Stimulated activated CD8-positive, alpha-beta memory T cell treated with anti-CD3 and anti-CD28 coated beads, Interleukin-4, amount 100 ng/mL, for 48 hours (primary cell): ENCODE measurements at regions not wholly inside any gene's neighbourhood (a gene's known extent, or its start where the extent isn't known, plus 50 kb on each side); places are given as distances from the start of the nearest gene placed in this dataset.
"Not testable (repeated sequence)": the region's sequence is repeated elsewhere in the genome, so short reads cannot be mapped to it uniquely, and the experiment has no call there.

ENCODE experiments used
- DNase-seq: peaks from one replicate; pipeline ENCODE4 v3.0.0-alpha.2; 2020

- DNase-seq = not testable (repeated sequence)
These were observed 252.9 kb downstream of the TP53TG3F start for GRCh38 chr16:33712308-33712707.

DNA sequence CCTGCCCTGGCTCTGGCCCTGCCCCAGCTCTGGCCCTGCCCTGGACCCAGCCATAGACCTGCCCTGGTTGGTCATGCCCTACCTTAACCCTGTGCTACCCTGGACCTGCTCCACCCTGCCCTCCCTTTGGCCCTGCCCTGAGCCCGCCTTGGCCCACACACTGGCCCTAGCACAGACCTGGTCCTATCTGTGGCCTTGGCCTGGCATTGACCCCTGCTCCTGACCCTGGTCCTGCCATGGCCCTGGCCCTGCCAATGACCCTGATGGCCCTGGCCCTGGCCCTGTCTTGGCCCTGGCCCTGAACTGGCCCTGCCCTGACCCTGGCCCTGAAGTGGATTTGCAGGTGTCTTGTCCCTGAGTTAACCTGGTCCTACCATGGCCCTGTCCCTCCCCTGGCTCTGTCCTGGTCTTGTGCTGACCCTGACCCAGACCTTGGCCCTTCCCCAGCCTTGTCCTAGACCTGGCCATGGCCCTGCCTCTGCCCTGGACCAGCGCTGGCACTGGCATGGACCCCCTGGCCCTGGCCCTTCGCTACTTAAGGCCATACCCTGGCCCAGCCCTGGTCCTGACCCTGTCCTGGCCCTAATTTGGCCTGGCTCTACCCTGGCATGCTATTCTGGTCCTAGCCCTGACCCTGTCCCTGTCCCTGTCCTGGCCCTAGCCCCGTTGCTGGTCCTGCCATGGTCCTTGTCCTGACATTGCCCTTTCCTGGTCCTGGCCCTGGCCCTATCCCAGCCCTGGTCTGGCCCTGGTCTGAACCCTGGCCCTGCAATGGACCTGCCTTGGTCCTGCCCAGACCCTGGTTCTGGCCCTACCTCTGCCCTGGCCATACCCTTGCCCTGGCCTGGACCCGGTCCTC, 253.7 kb downstream of the TP53TG3F start:
- not testable (repeated sequence) for DNase-seq

- DNase-seq = not testable (repeated sequence)
These were observed 254.5 kb downstream of the TP53TG3F start for GRCh38 chr16:33713710-33714538.

- not testable (repeated sequence) for DNase-seq
These were observed 271.8 kb downstream of the TP53TG3F start for GRCh38 chr16:33731167-33731566.

DNA sequence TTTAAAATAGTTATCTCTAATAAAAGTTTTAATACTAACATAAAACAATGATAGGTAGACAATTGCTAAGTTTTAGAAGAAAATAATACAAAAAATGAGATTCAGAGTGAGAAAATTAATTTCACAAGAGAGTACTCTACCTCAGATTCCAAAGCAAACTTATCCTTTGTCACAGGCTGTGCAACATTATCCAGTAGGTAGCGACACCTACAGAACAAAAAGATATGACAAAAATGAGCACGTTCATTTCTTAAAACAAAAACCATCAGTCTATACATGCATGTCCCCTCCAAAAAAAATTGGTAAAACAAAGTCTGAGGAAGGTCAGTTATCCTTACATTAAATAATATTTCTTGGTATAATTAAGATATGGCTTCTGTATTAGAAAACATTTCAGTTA, 275.2 kb downstream of the TP53TG3F start:
- DNase-seq = not testable (repeated sequence)

- not testable (repeated sequence) for DNase-seq
These were observed 307.7 kb downstream of the TP53TG3F start for GRCh38 chr16:33766869-33767765.

DNA sequence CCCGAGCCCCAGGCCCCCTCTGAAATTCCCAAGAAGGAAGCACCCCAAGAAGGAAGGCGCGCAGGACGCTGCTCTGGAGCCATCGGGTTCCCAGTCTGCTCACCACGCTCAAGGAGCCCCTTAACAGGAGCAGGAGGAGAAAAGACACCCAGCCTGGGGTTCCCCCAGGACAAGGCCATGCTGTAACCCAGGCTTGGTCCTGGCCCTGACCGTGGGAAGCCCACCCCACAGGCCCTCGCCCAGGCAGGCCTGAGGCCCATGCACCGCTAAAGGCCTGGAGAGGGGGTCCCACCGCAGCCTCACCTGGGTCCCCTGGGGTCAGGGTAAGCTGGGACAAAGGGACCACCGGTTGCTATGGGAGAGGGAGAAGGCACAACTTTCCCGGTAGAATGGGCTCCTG, 309.3 kb downstream of the TP53TG3F start:
- DNase-seq = not testable (repeated sequence)

DNA sequence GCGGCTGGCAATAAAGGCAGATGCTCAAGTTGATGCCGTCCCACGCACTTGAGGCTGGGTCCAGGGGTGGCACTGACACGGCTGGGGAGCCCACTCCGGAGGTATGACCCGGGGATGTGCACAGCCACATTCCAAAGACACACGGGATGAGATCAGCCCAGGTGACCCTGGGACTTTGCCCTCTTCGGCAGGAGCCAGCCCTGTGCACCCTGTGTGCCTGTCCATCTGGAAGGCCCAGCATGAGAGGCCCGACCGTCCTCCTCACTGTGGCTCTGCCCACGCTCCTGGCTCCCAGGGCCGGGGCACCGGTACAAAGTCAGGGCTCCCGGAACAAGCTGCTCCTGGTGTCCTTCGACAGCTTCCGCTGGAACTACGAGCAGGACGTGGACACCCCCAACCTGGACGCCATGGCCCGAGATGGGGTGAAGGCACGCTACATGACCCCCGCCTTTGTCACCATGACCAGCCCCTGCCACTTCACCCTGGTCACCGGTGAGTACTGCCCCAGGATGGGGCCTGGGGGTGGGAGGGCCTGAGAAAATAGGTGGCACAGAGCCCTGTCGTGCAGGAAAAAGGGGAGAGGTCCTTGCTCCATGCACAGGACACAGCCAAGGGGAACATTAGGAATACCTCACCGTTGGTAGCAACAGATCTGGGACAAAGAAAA, 309.9 kb downstream of the TP53TG3F start:
- DNase-seq = not testable (repeated sequence)

- not testable (repeated sequence) for DNase-seq
These were observed 311.1 kb downstream of the TP53TG3F start for GRCh38 chr16:33770478-33770877.

- not testable (repeated sequence) for DNase-seq
These were observed 311.8 kb downstream of the TP53TG3F start for GRCh38 chr16:33771211-33771610.

DNA sequence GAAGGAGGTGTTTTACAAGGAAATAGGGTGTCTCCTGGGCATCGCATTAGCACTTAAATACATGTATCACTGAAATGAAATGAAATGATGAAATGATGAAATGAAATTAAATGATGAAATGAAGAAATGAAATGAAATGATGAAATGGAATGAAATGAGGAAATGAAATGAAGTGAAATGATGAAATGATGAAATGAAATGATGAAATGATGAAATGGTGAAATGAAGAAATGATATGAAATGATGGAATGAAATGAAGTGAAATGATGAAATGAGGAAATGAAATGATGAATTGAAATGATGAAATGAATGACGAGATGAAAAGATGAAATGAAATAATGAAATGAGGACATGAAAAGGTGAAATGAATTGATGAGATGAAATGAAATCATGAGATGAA, 314.6 kb downstream of the TP53TG3F start:
- not testable (repeated sequence) for DNase-seq

DNA sequence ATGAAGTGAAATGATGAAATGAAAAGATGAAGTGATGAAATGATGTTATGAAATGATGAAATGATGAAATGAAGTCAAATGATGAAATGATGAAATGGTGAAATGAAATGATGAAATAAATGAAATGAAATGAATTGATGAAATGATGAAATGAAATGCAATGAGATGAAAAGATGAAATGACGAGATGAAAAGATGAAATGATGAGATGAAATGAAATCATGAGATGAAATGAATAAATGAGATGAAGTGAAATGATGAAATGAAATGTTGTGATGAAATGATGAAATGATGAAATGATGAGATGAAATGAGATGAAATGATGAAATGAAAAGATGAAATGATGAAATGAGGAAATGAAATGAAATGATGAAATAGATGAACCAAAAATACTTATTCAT, 315.3 kb downstream of the TP53TG3F start:
- DNase-seq = not testable (repeated sequence)

DNA sequence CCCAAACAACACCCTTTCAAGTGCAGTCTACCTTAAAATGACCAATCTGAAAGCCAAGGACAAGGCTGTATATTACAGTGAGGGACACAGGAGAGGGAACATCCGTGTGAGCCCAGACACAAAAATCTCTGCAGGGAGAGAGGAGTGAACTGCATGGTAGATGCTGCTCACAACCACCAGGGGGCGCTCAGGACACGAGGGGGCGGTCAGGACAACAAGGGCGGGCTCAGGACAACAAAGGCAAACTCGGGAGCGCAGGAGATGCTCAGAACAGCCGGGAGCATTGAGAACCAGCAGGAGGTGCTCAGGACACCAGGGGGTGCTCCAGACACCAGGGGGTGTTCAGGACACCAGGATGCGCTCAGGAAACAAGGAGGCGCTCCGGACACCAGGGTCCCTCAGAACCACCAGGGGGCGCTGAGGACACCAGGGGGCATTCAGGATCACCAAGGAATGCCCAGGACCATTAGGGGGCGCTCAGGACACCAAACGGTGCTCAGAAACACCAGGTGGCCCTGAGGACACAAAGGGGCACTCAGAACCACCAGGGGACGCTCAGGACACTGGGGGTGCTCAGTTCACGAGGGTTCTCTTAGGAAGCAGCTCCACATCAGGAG, 357.0 kb downstream of the TP53TG3F start:
- not testable (repeated sequence) for DNase-seq

GRCh38 chr16:33824736-33825135, 365.3 kb downstream of the TP53TG3F start:
- not testable (repeated sequence) for DNase-seq

DNA sequence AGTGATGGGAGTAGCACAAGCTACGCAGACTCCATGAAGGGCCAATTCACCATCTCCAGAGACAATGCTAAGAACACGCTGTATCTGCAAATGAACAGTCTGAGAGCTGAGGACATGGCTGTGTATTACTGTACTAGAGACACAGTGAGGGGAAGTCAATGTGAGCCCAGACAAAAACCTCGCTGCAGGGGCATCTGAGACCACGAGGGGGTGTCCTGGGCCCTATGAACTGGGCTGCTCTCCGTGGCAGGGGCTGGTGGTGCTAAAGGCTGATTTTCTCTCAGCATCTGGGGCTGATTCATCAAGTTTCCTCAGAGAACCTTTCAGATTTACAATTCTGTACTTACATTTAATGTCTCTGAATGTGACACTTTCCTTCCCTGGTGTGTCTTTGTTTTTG, 368.1 kb downstream of the TP53TG3F start:
- not testable (repeated sequence) for DNase-seq

DNA sequence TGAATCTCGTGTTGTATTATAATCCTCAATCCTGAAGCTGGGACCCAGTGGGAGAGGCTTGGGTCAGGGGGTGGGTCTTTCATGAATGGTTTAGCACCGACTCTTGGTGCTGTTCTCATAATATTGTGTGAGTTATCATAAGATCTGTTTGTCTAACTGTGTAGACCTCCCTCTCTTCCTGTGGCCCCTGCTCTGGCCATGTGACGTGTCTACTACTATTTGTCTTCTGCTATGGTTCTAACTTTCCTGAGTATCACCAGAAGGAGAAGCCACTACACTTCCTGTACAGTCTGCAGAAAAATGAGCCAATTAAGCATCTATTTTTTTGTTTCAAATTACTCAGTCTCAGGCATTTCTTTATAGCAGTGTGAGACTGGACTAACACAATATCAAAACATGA, 379.7 kb downstream of the TP53TG3F start:
- not testable (repeated sequence) for DNase-seq

DNA sequence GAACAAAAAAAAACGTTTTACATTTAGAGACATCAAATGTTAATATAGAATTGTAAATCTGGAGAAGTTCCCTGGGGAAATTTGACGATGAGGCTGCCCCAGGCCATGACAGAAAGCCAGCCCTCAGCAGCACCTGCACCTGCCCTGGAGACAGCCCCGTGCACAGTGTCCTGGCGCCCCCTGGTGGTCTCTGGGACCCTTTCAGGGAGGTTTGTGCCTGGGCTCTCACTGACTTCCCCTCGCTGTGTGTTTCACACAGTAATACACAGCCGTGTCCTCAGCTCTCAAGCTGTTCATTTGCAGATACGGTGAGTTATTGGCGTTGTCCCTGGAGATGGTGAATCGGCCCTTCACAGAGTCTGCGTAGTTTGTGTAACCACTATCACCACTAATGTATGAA, 385.1 kb downstream of the TP53TG3F start:
- peak; percentile 68 for DNase-seq
